NT2/D1 (cell line): ENCODE measurements at regions not wholly inside any gene's neighbourhood (a gene's known extent, or its start where the extent isn't known, plus 50 kb on each side); places are given as distances from the start of the nearest gene placed in this dataset.

Experiments used
- YY1 ChIP-seq: IDR thresholded peaks from 2 replicates; pipeline ENCODE4 v1.6.1; 2011; ENCODE audit not compliant: insufficient read length, insufficient read depth
- ZNF274 ChIP-seq: IDR thresholded peaks from 2 replicates; pipeline ENCODE4 v1.6.1; 2011; ENCODE audit warnings: mild to moderate bottlenecking, low read depth, low read length

- TF ChIP-seq YY1 (no peak), ZNF274 (no peak)
Measured at GRCh38 chr5:106959387-106959786, 711.4 kb downstream of the EFNA5 start.
